ENCODE measurements at regions not wholly inside any gene's neighbourhood (a gene's known extent, or its start where the extent isn't known, plus 50 kb on each side); places are given as distances from the start of the nearest gene placed in this dataset.
"Not testable (repeated sequence)": the region's sequence is repeated elsewhere in the genome, so short reads cannot be mapped to it uniquely, and the experiment has no call there.

GRCh38 chr6:14521141-14521540 lies 403.6 kb downstream of the CD83 start:
- H4K8ac ChIP-seq (ENCODE audit: low read depth, low read length), result no peak overlapping the region
- no peaks in the 10 kb centered on the region for H3K79me1 ChIP-seq (ENCODE audit: low read depth, low read length)
- no peak overlapping the region for H3K18ac ChIP-seq (ENCODE audit: low read length)
- H3K4me1 ChIP-seq (ENCODE audit: control insufficient read depth in 2 of 2, insufficient read depth in 1 of 2, low read depth in 1 of 2, low read length in 2 of 2), result no peaks in the 10 kb centered on the region
- H2BK120ac ChIP-seq (ENCODE audit: low read depth, low read length), result no peak overlapping the region
- no peak overlapping the region for H3K4me3 ChIP-seq (ENCODE audit: low read length in 2 of 2)
- H2BK12ac ChIP-seq (ENCODE audit: low read length), result no peak overlapping the region
- no peak overlapping the region for H2AK5ac ChIP-seq (ENCODE audit: low read depth, low read length)
- H3K4ac ChIP-seq (ENCODE audit: low read length), result no peak overlapping the region
- H3K27me3 ChIP-seq (ENCODE audit: control insufficient read depth in 3 of 3, insufficient read depth in 3 of 3, low read depth in 1 of 3, low read length in 3 of 3), result no peaks in the 10 kb centered on the region
- no peak overlapping the region for H3K27ac ChIP-seq (replicated peaks; ENCODE audit: low read length)
- no CpG with 5 or more reads among the region's 5 CpGs for WGBS, 2 donors (ENCODE audit: extremely low coverage in 2 of 2, insufficient read length in 2 of 2, insufficient replicate concordance in 1 of 2)
- H3K14ac ChIP-seq (ENCODE audit: low read length), result no peak overlapping the region
- no peak overlapping the region for H4K91ac ChIP-seq (ENCODE audit: low read depth, low read length, poor library complexity)
- no peak for DNase-seq (ENCODE audit: low spot score)
- no peak overlapping the region for H3K4me2 ChIP-seq (ENCODE audit: insufficient read depth, low read length, poor library complexity, severe bottlenecking)
- H2AFZ ChIP-seq (ENCODE audit: low read length), result no peak overlapping the region
- H3K9me3 ChIP-seq (replicated peaks in 1 of 2; ENCODE audit: control insufficient read depth in 2 of 2, insufficient read depth in 1 of 2, low read depth in 1 of 2, low read length in 2 of 2), result peaks cover 0 to 2% of the 10 kb centered on the region in 2 donors
- H3K9ac ChIP-seq (ENCODE audit: low read depth, low read length, poor library complexity), result no peak overlapping the region
- no peak overlapping the region for H3K23ac ChIP-seq (ENCODE audit: low read depth, low read length, poor library complexity)
- H3K36me3 ChIP-seq (replicated peaks in 1 of 2; ENCODE audit: control insufficient read depth in 2 of 2, insufficient read depth in 2 of 2, low read length in 2 of 2), result no peaks in the 10 kb centered on the region
- no peak overlapping the region for H2BK15ac ChIP-seq (ENCODE audit: low read length)
- H2BK5ac ChIP-seq (ENCODE audit: low read length), result no peak overlapping the region

- H3K79me1 ChIP-seq (ENCODE audit: low read depth, low read length); H3K23ac ChIP-seq (ENCODE audit: low read depth, low read length, poor library complexity); H3K27ac ChIP-seq (replicated peaks; ENCODE audit: low read length); H3K9ac ChIP-seq (ENCODE audit: low read depth, low read length, poor library complexity); H3K4me1 ChIP-seq (ENCODE audit: control insufficient read depth in 2 of 2, insufficient read depth in 1 of 2, low read depth in 1 of 2, low read length in 2 of 2); H3K4me2 ChIP-seq (ENCODE audit: insufficient read depth, low read length, poor library complexity, severe bottlenecking); H2BK120ac ChIP-seq (ENCODE audit: low read depth, low read length); H2AK5ac ChIP-seq (ENCODE audit: low read depth, low read length); H2BK12ac ChIP-seq (ENCODE audit: low read length); DNase-seq (ENCODE audit: low spot score); H3K36me3 ChIP-seq (replicated peaks in 1 of 2; ENCODE audit: control insufficient read depth in 2 of 2, insufficient read depth in 2 of 2, low read length in 2 of 2); H2BK15ac ChIP-seq (ENCODE audit: low read length); H3K27me3 ChIP-seq (ENCODE audit: control insufficient read depth in 3 of 3, insufficient read depth in 3 of 3, low read depth in 1 of 3, low read length in 3 of 3); H3K4me3 ChIP-seq (ENCODE audit: low read length in 2 of 2); H4K91ac ChIP-seq (ENCODE audit: low read depth, low read length, poor library complexity); H4K8ac ChIP-seq (ENCODE audit: low read depth, low read length); H3K18ac ChIP-seq (ENCODE audit: low read length); H3K14ac ChIP-seq (ENCODE audit: low read length); H3K9me3 ChIP-seq (replicated peaks in 1 of 2; ENCODE audit: control insufficient read depth in 2 of 2, insufficient read depth in 1 of 2, low read depth in 1 of 2, low read length in 2 of 2); H2AFZ ChIP-seq (ENCODE audit: low read length); H3K4ac ChIP-seq (ENCODE audit: low read length); H2BK5ac ChIP-seq (ENCODE audit: low read length): not testable (repeated sequence)
- WGBS, 2 donors (ENCODE audit: extremely low coverage in 2 of 2, insufficient read length in 2 of 2, insufficient replicate concordance in 1 of 2), result no CpG with 5 or more reads among the region's 11 CpGs
Measured at GRCh38 chr6:14521861-14522260, 404.3 kb downstream of the CD83 start.

GRCh38 chr6:14524319-14524718 lies 406.7 kb downstream of the CD83 start:
- peaks cover 0 to 3% of the 10 kb centered on the region in 2 donors for H3K9me3 ChIP-seq (replicated peaks in 1 of 2; ENCODE audit: control insufficient read depth in 2 of 2, insufficient read depth in 1 of 2, low read depth in 1 of 2, low read length in 2 of 2)
- no peak overlapping the region for H2BK120ac ChIP-seq (ENCODE audit: low read depth, low read length)
- no peaks in the 10 kb centered on the region for H3K27me3 ChIP-seq (ENCODE audit: control insufficient read depth in 3 of 3, insufficient read depth in 3 of 3, low read depth in 1 of 3, low read length in 3 of 3)
- H3K4me2 ChIP-seq (ENCODE audit: insufficient read depth, low read length, poor library complexity, severe bottlenecking), result no peak overlapping the region
- H2BK5ac ChIP-seq (ENCODE audit: low read length), result no peak overlapping the region
- no peak for DNase-seq (ENCODE audit: low spot score)
- H3K18ac ChIP-seq (ENCODE audit: low read length), result no peak overlapping the region
- H3K36me3 ChIP-seq (replicated peaks in 1 of 2; ENCODE audit: control insufficient read depth in 2 of 2, insufficient read depth in 2 of 2, low read length in 2 of 2), result no peaks in the 10 kb centered on the region
- no peaks in the 10 kb centered on the region for H3K4me1 ChIP-seq (ENCODE audit: control insufficient read depth in 2 of 2, insufficient read depth in 1 of 2, low read depth in 1 of 2, low read length in 2 of 2)
- WGBS, 2 donors (ENCODE audit: extremely low coverage in 2 of 2, insufficient read length in 2 of 2, insufficient replicate concordance in 1 of 2), result no CpG with 5 or more reads among the region's 3 CpGs
- no peak overlapping the region for H4K8ac ChIP-seq (ENCODE audit: low read depth, low read length)
- H2BK12ac ChIP-seq (ENCODE audit: low read length), result no peak overlapping the region
- no peak overlapping the region for H4K91ac ChIP-seq (ENCODE audit: low read depth, low read length, poor library complexity)
- H3K9ac ChIP-seq (ENCODE audit: low read depth, low read length, poor library complexity), result no peak overlapping the region
- no peak overlapping the region for H2AFZ ChIP-seq (ENCODE audit: low read length)
- no peak overlapping the region for H2BK15ac ChIP-seq (ENCODE audit: low read length)
- H3K79me1 ChIP-seq (ENCODE audit: low read depth, low read length), result no peaks in the 10 kb centered on the region
- no peak overlapping the region for H2AK5ac ChIP-seq (ENCODE audit: low read depth, low read length)
- no peak overlapping the region for H3K27ac ChIP-seq (replicated peaks; ENCODE audit: low read length)
- no peak overlapping the region for H3K4me3 ChIP-seq (ENCODE audit: low read length in 2 of 2)
- no peak overlapping the region for H3K4ac ChIP-seq (ENCODE audit: low read length)
- no peak overlapping the region for H3K14ac ChIP-seq (ENCODE audit: low read length)
- no peak overlapping the region for H3K23ac ChIP-seq (ENCODE audit: low read depth, low read length, poor library complexity)

GRCh38 chr6:14530385-14530784 lies 412.8 kb downstream of the CD83 start:
- H3K4me3 ChIP-seq (ENCODE audit: low read length in 2 of 2), result no peak overlapping the region
- H2AK5ac ChIP-seq (ENCODE audit: low read depth, low read length), result no peak overlapping the region
- no peak for DNase-seq (ENCODE audit: low spot score)
- H2BK15ac ChIP-seq (ENCODE audit: low read length), result no peak overlapping the region
- H4K8ac ChIP-seq (ENCODE audit: low read depth, low read length), result no peak overlapping the region
- peaks cover 0 to 2% of the 10 kb centered on the region in 2 donors for H3K9me3 ChIP-seq (replicated peaks in 1 of 2; ENCODE audit: control insufficient read depth in 2 of 2, insufficient read depth in 1 of 2, low read depth in 1 of 2, low read length in 2 of 2)
- H3K27me3 ChIP-seq (ENCODE audit: control insufficient read depth in 3 of 3, insufficient read depth in 3 of 3, low read depth in 1 of 3, low read length in 3 of 3), result no peaks in the 10 kb centered on the region
- no peak overlapping the region for H2BK12ac ChIP-seq (ENCODE audit: low read length)
- H3K4me1 ChIP-seq (ENCODE audit: control insufficient read depth in 2 of 2, insufficient read depth in 1 of 2, low read depth in 1 of 2, low read length in 2 of 2), result peaks cover 0 to 1% of the 10 kb centered on the region in 2 donors
- no peak overlapping the region for H2BK120ac ChIP-seq (ENCODE audit: low read depth, low read length)
- H3K36me3 ChIP-seq (replicated peaks in 1 of 2; ENCODE audit: control insufficient read depth in 2 of 2, insufficient read depth in 2 of 2, low read length in 2 of 2), result no peaks in the 10 kb centered on the region
- no peak overlapping the region for H3K18ac ChIP-seq (ENCODE audit: low read length)
- H3K79me1 ChIP-seq (ENCODE audit: low read depth, low read length), result no peaks in the 10 kb centered on the region
- H3K4me2 ChIP-seq (ENCODE audit: insufficient read depth, low read length, poor library complexity, severe bottlenecking), result no peak overlapping the region
- no peak overlapping the region for H3K14ac ChIP-seq (ENCODE audit: low read length)
- H3K27ac ChIP-seq (replicated peaks; ENCODE audit: low read length), result no peak overlapping the region
- H3K4ac ChIP-seq (ENCODE audit: low read length), result no peak overlapping the region
- H2BK5ac ChIP-seq (ENCODE audit: low read length), result no peak overlapping the region
- H4K91ac ChIP-seq (ENCODE audit: low read depth, low read length, poor library complexity), result no peak overlapping the region
- no CpG with 5 or more reads among the region's 4 CpGs for WGBS, 2 donors (ENCODE audit: extremely low coverage in 2 of 2, insufficient read length in 2 of 2, insufficient replicate concordance in 1 of 2)
- no peak overlapping the region for H2AFZ ChIP-seq (ENCODE audit: low read length)
- no peak overlapping the region for H3K9ac ChIP-seq (ENCODE audit: low read depth, low read length, poor library complexity)
- H3K23ac ChIP-seq (ENCODE audit: low read depth, low read length, poor library complexity), result no peak overlapping the region
